ENCODE measurements at regions not wholly inside any gene's neighbourhood (a gene's known extent, or its start where the extent isn't known, plus 50 kb on each side); places are given as distances from the start of the nearest gene placed in this dataset.

GRCh38 chr7:155953501-155953778 is 141.2 kb upstream of the SHH start:
- TF ChIP-seq POLR2AphosphoS5 (IDR thresholded peaks at IDR 0.05; ENCODE audit: low read depth, low read length): no peak
- TF ChIP-seq POLR2A (IDR thresholded peaks at IDR 0.05; ENCODE audit: low read depth, low read length): no peak
- no peak for TF ChIP-seq TAF1 (IDR thresholded peaks at IDR 0.05; ENCODE audit: low read depth, low read length)
